Progenitor cell of endocrine pancreas (in vitro differentiated cells): ENCODE measurements at regions not wholly inside any gene's neighbourhood (a gene's known extent, or its start where the extent isn't known, plus 50 kb on each side); places are given as distances from the start of the nearest gene placed in this dataset.

ENCODE experiments used
- DNase-seq: peaks from one replicate; pipeline ENCODE4 v3.0.0; 2021; ENCODE audit warnings: low spot score; ENCODE audit not compliant: unreplicated experiment
- H3K27ac Mint-ChIP-seq: 2 replicates; pipeline ENCODE4 v1.8.0; 2021; ENCODE audit warnings: mild to moderate bottlenecking, moderate library complexity, mixed read lengths
- H3K27me3 Mint-ChIP-seq: 2 replicates; pipeline ENCODE4 v1.8.0; 2021; ENCODE audit warnings: mixed read lengths
- H3K36me3 Mint-ChIP-seq: 2 replicates; pipeline ENCODE4 v1.8.0; 2022; ENCODE audit warnings: mixed read lengths; ENCODE audit not compliant: insufficient read depth
- H3K4me1 Mint-ChIP-seq: 2 replicates; pipeline ENCODE4 v1.8.0; 2021; ENCODE audit warnings: low read depth, mixed read lengths
- H3K4me3 Mint-ChIP-seq: 2 replicates; pipeline ENCODE4 v1.8.0; 2021; ENCODE audit warnings: low read depth, mild to moderate bottlenecking, moderate library complexity, mixed read lengths
- H3K9me3 Mint-ChIP-seq: 2 replicates; pipeline ENCODE4 v1.8.0; 2021; ENCODE audit warnings: low read depth, mixed read lengths
- CTCF ChIP-seq: fragments of 200-600 bp; sonication (generic); IDR thresholded peaks from one replicate; pipeline ENCODE4 v1.5.0; 2021; ENCODE audit warnings: antibody characterized with exemption, mild to moderate bottlenecking; ENCODE audit not compliant: unreplicated experiment

GRCh38 chr15:36004891-36005490 is 459.0 kb upstream of the DPH6 start:
- no peak for TF ChIP-seq CTCF
- Mint-ChIP-seq H3K27ac (no peak overlapping the region), H3K9me3 (no peaks in the 10 kb centered on the region), H3K27me3 (no peaks in the 10 kb centered on the region), H3K4me1 (peaks cover 9% of the 10 kb centered on the region), H3K4me3 (no peak overlapping the region), H3K36me3 (no peaks in the 10 kb centered on the region)
- no peak for DNase-seq

- no peak for TF ChIP-seq CTCF
- no peak for DNase-seq
- Mint-ChIP-seq H3K4me1 (peaks cover 9% of the 10 kb centered on the region), H3K4me3 (no peak overlapping the region), H3K36me3 (no peaks in the 10 kb centered on the region), H3K27me3 (no peaks in the 10 kb centered on the region), H3K9me3 (no peaks in the 10 kb centered on the region), H3K27ac (no peak overlapping the region)
Observed at GRCh38 chr15:36005542-36005941, 459.6 kb upstream of the DPH6 start.

GRCh38 chr15:36007699-36008098 is 461.7 kb upstream of the DPH6 start:
- Mint-ChIP-seq H3K27ac (no peak overlapping the region), H3K36me3 (no peaks in the 10 kb centered on the region), H3K4me1 (peaks cover 3% of the 10 kb centered on the region), H3K4me3 (no peak overlapping the region), H3K27me3 (no peaks in the 10 kb centered on the region), H3K9me3 (no peaks in the 10 kb centered on the region)
- no peak for DNase-seq
- TF ChIP-seq CTCF, result no peak

GRCh38 chr15:36008719-36009118 is 462.8 kb upstream of the DPH6 start:
- DNase-seq, result no peak
- no peak for TF ChIP-seq CTCF
- H3K9me3 Mint-ChIP-seq, result no peaks in the 10 kb centered on the region
- no peak overlapping the region for H3K4me3 Mint-ChIP-seq
- no peak overlapping the region for H3K27ac Mint-ChIP-seq
- no peaks in the 10 kb centered on the region for H3K36me3 Mint-ChIP-seq
- peaks cover 2% of the 10 kb centered on the region for H3K4me1 Mint-ChIP-seq
- H3K27me3 Mint-ChIP-seq, result no peaks in the 10 kb centered on the region

GRCh38 chr15:36024031-36024688 is 478.2 kb upstream of the DPH6 start:
- H3K4me3 Mint-ChIP-seq, result no peak overlapping the region
- peak overlapping the region; percentile 73 for H3K27ac Mint-ChIP-seq
- no peaks in the 10 kb centered on the region for H3K36me3 Mint-ChIP-seq
- H3K9me3 Mint-ChIP-seq, result no peaks in the 10 kb centered on the region
- no peaks in the 10 kb centered on the region for H3K27me3 Mint-ChIP-seq
- TF ChIP-seq CTCF, result no peak
- no peak for DNase-seq
- peaks cover 7% of the 10 kb centered on the region for H3K4me1 Mint-ChIP-seq
